HEK293 (cell line): ENCODE measurements at regions not wholly inside any gene's neighbourhood (a gene's known extent, or its start where the extent isn't known, plus 50 kb on each side); places are given as distances from the start of the nearest gene placed in this dataset.

Experiments
- CTCF ChIA-PET: fragments of 350-600 bp; formaldehyde crosslinking; extraction: SDS; loops from one replicate; lab custom pipeline; 2021; ENCODE audit warnings: antibody characterized with exemption; lab: Yijun Ruan, JAX
- POLR2A ChIA-PET: fragments of 300-600 bp; formaldehyde crosslinking; extraction: SDS; loops from one replicate; lab custom pipeline; 2020; ENCODE audit warnings: antibody characterized with exemption, inconsistent platforms; lab: Yijun Ruan, JAX
- H3K27ac ChIP-seq: fragments of 200-500 bp; sonication (Bioruptor generic); 2 replicates; pipeline ENCODE4 v1.5.1; 2014; ENCODE audit warnings: low read depth, low read length, control low read depth, inconsistent platforms; ENCODE audit errors: extremely low read depth
- H3K36me3 ChIP-seq, 2 experiments: fragments of 200-500 bp in 1 of 2; sonication (Bioruptor generic) in 1 of 2; 1 replicate in 1 of 2; 2 replicates in 1 of 2; pipeline ENCODE4 v1.5.1; 2014 to 2017; ENCODE audit warnings: inconsistent platforms in 2 of 2, low read length in 2 of 2; ENCODE audit not compliant: control insufficient read depth in 2 of 2, insufficient read depth in 1 of 2
- H3K4me1 ChIP-seq: fragments of 200-500 bp; sonication (Bioruptor generic); 2 replicates; pipeline ENCODE4 v1.5.1; 2014; ENCODE audit warnings: mild to moderate bottlenecking, low read length, inconsistent platforms; ENCODE audit not compliant: control insufficient read depth, insufficient read depth
- H3K4me3 ChIP-seq: 2 replicates; pipeline ENCODE4 v1.5.1; 2011; ENCODE audit warnings: low read depth, mild to moderate bottlenecking, control low read depth, low read length, moderate library complexity
- H3K9me3 ChIP-seq: fragments of 200-500 bp; sonication (Bioruptor generic); 2 replicates; pipeline ENCODE4 v1.5.1; 2014; ENCODE audit warnings: low read depth, low read length, inconsistent platforms; ENCODE audit not compliant: control insufficient read depth, insufficient read depth
- GLIS2 ChIP-seq: fragments of 450-650 bp; formaldehyde crosslinking; IDR thresholded peaks from 2 replicates; pipeline ENCODE4 v1.5.1; 2016; ENCODE audit warnings: missing biosample characterization, missing genetic modification characterization
- HOXC10 ChIP-seq: sonication (generic); formaldehyde crosslinking; IDR thresholded peaks from 2 replicates; pipeline ENCODE4 v1.8.1; 2023; ENCODE audit warnings: mild to moderate bottlenecking, missing genetic modification reagents
- KLF10 ChIP-seq: fragments of 450-650 bp; IDR thresholded peaks from 2 replicates; pipeline ENCODE4 v1.5.1; 2018; ENCODE audit warnings: missing biosample characterization, mild to moderate bottlenecking, missing genetic modification characterization
- OSR2 ChIP-seq: fragments of 450-650 bp; formaldehyde crosslinking; IDR thresholded peaks from 2 replicates; pipeline ENCODE4 v1.5.1; 2016; ENCODE audit warnings: missing biosample characterization, missing genetic modification characterization
- PRDM4 ChIP-seq: fragments of 450-650 bp; formaldehyde crosslinking; IDR thresholded peaks from 2 replicates; pipeline ENCODE4 v1.5.1; 2017; ENCODE audit warnings: missing biosample characterization, missing genetic modification characterization
- REPIN1 ChIP-seq: fragments of 450-650 bp; formaldehyde crosslinking; IDR thresholded peaks from 2 replicates; pipeline ENCODE4 v1.5.1; 2017; ENCODE audit warnings: missing biosample characterization, missing genetic modification characterization, low read depth
- SCRT2 ChIP-seq: fragments of 450-650 bp; formaldehyde crosslinking; IDR thresholded peaks from 2 replicates; pipeline ENCODE4 v1.5.1; 2016; ENCODE audit warnings: missing biosample characterization, missing genetic modification characterization
- SP2 ChIP-seq: fragments of 450-650 bp; formaldehyde crosslinking; IDR thresholded peaks from 2 replicates; pipeline ENCODE4 v1.5.1; 2016; ENCODE audit warnings: missing biosample characterization, missing genetic modification characterization
- SP7 ChIP-seq: fragments of 450-650 bp; formaldehyde crosslinking; IDR thresholded peaks from 2 replicates; pipeline ENCODE4 v1.5.1; 2016; ENCODE audit warnings: missing biosample characterization, missing genetic modification characterization
- ZBTB26 ChIP-seq: fragments of 450-650 bp; formaldehyde crosslinking; optimal IDR thresholded peaks from 2 replicates; pipeline ENCODE3; 2016; ENCODE audit warnings: missing biosample characterization, mild to moderate bottlenecking, missing genetic modification characterization
- ZBTB6 ChIP-seq: fragments of 450-650 bp; formaldehyde crosslinking; IDR thresholded peaks from 2 replicates; pipeline ENCODE4 v1.5.1; 2017; ENCODE audit warnings: missing biosample characterization, missing genetic modification characterization
- ZIC2 ChIP-seq: fragments of 450-650 bp; formaldehyde crosslinking; IDR thresholded peaks from 2 replicates; pipeline ENCODE4 v1.5.1; 2016; ENCODE audit warnings: missing biosample characterization, missing genetic modification characterization
- ZNF10 ChIP-seq: fragments of 450-650 bp; formaldehyde crosslinking; IDR thresholded peaks from 2 replicates; pipeline ENCODE4 v1.5.1; 2017; ENCODE audit warnings: missing biosample characterization, missing genetic modification characterization
- ZNF138 ChIP-seq: fragments of 450-650 bp; formaldehyde crosslinking; IDR thresholded peaks from 2 replicates; pipeline ENCODE4 v1.5.1; 2016; ENCODE audit warnings: missing biosample characterization, missing genetic modification characterization, borderline replicate concordance
- ZNF19 ChIP-seq: fragments of 450-650 bp; formaldehyde crosslinking; IDR thresholded peaks from 2 replicates; pipeline ENCODE4; 2016; ENCODE audit warnings: missing biosample characterization, missing genetic modification characterization, low read depth
- ZNF223 ChIP-seq: fragments of 450-650 bp; formaldehyde crosslinking; IDR thresholded peaks from 2 replicates; pipeline ENCODE4 v1.5.1; 2016; ENCODE audit warnings: missing biosample characterization, missing genetic modification characterization
- ZNF366 ChIP-seq: fragments of 450-650 bp; formaldehyde crosslinking; conservative IDR thresholded peaks from 2 replicates; pipeline ENCODE4 v1.5.1; 2016; ENCODE audit warnings: missing biosample characterization, missing genetic modification characterization
- ZNF48 ChIP-seq: fragments of 450-650 bp; formaldehyde crosslinking; IDR thresholded peaks from 2 replicates; pipeline ENCODE4 v1.5.1; 2016; ENCODE audit warnings: missing biosample characterization, missing genetic modification characterization
- ZNF624 ChIP-seq: fragments of 450-650 bp; formaldehyde crosslinking; IDR thresholded peaks from 2 replicates; pipeline ENCODE4 v1.5.1; 2017; ENCODE audit warnings: missing biosample characterization, missing genetic modification characterization
- ZNF629 ChIP-seq: fragments of 450-650 bp; formaldehyde crosslinking; IDR thresholded peaks from 2 replicates; pipeline ENCODE4 v1.5.1; 2017; ENCODE audit warnings: missing biosample characterization, missing genetic modification characterization
- ZNF654 ChIP-seq: fragments of 450-650 bp; formaldehyde crosslinking; IDR thresholded peaks from 2 replicates; pipeline ENCODE4 v1.5.1; 2016; ENCODE audit warnings: low read depth, missing biosample characterization, missing genetic modification characterization
- ZNF785 ChIP-seq: fragments of 450-650 bp; formaldehyde crosslinking; IDR thresholded peaks from 2 replicates; pipeline ENCODE4 v1.5.1; 2016; ENCODE audit warnings: missing biosample characterization, missing genetic modification characterization

GRCh38 chr6:168133687-168134559 lies 54.9 kb upstream of the FRMD1 start:
- no peaks in the 10 kb centered on the region for H3K36me3 ChIP-seq
- no peaks in the 10 kb centered on the region for H3K4me1 ChIP-seq
- TF ChIP-seq SP7 (tag by site-specific recombination) (no peak), KLF10 (tag by site-specific recombination) (no peak), ZNF10 (tag by site-specific recombination) (no peak), REPIN1 (tag by site-specific recombination) (no peak), ZNF48 (no peak), ZNF138 (no peak), ZNF624 (no peak), SCRT2 (tag by site-specific recombination) (no peak), ZNF223 (tag by site-specific recombination) (no peak), GLIS2 (tag by site-specific recombination) (no peak), SP2 (tag by site-specific recombination) (no peak), ZIC2 (tag by site-specific recombination) (no peak), ZNF366 (tag by site-specific recombination) (no peak), ZNF629 (tag by site-specific recombination) (no peak), OSR2 (tag by site-specific recombination) (no peak), ZNF19 (tag by site-specific recombination) (no peak), ZNF785 (tag by site-specific recombination) (no peak), ZBTB26 (tag by site-specific recombination) (no peak), ZNF654 (tag by site-specific recombination) (no peak), HOXC10 (CRISPR knock-in tag) (no peak)
- H3K27ac ChIP-seq, result no peak overlapping the region
- ChIA-PET CTCF (interaction anchor here (0.6 to 1.1 kb wide), 5 partner anchors 35 to 223 kb away, joined by 3 to 4 read pairs (median 3); no protein-coding TSS in a partner anchor), POLR2A (no interaction called here)
- H3K4me3 ChIP-seq, result no peak overlapping the region
- H3K9me3 ChIP-seq, result no peaks in the 10 kb centered on the region

- Histone ChIP-seq H3K27ac (no peak overlapping the region), H3K4me1 (no peaks in the 10 kb centered on the region), H3K9me3 (no peaks in the 10 kb centered on the region), H3K36me3 (no peaks in the 10 kb centered on the region), H3K4me3 (no peak overlapping the region)
- ChIA-PET CTCF (interaction anchor here (0.6 to 1.1 kb wide), 6 partner anchors 36 to 226 kb away, joined by 3 to 4 read pairs (median 3); no protein-coding TSS in a partner anchor), POLR2A (no interaction called here)
- no peak for TF ChIP-seq PRDM4
- no peak for TF ChIP-seq ZBTB6 (tag by site-specific recombination)
- TF ChIP-seq ZNF654 (tag by site-specific recombination), result no peak
- TF ChIP-seq ZNF138, result no peak
- no peak for TF ChIP-seq ZNF10 (tag by site-specific recombination)
Measured at GRCh38 chr6:168133168-168133561, 54.2 kb upstream of the FRMD1 start.
